Body of pancreas (tissue), 4 donors: ENCODE measurements at regions not wholly inside any gene's neighbourhood (a gene's known extent, or its start where the extent isn't known, plus 50 kb on each side); places are given as distances from the start of the nearest gene placed in this dataset.

Experiments
- ATAC-seq: fragments of 150-250 bp; one replicate; pipeline ENCODE4 v1.9.1; 2016
- DNase-seq, 4 donors: peaks; one replicate each; pipeline ENCODE4 v3.0.0-alpha.2; 2019
- H3K27ac ChIP-seq, 4 donors: fragments of 200-600 bp; sonication (generic); 1 replicate in 3 of 4; 2 replicates in 1 of 4; pipeline versions ENCODE4 v1.5.1 to v1.6.1; 2016 to 2019; ENCODE audit warnings: mild to moderate bottlenecking in 1 of 4, mixed read lengths in 1 of 4, moderate library complexity in 1 of 4
- H3K27me3 ChIP-seq, 2 donors: fragments of 200-600 bp; sonication (generic); one replicate each; pipeline ENCODE4 v1.6.0; 2016; ENCODE audit warnings: mild to moderate bottlenecking in 1 of 2
- H3K36me3 ChIP-seq, 2 donors: fragments of 200-600 bp; sonication (generic); replicated peaks in 1 of 2; 2 replicates each; pipeline ENCODE4 v1.5.1; 2016; ENCODE audit warnings: low read depth in 2 of 2; ENCODE audit not compliant: insufficient read depth in 1 of 2
- H3K4me1 ChIP-seq: fragments of 200-600 bp; sonication (generic); one replicate; pipeline ENCODE4 v1.6.0; 2016
- H3K4me3 ChIP-seq, 2 donors: fragments of 200-600 bp; sonication (generic); 1 replicate in 1 of 2; 2 replicates in 1 of 2; pipeline ENCODE4 v1.5.1; 2016 to 2019
- H3K9me3 ChIP-seq, 3 donors: fragments of 200-600 bp; sonication (generic); 1 replicate in 2 of 3; 2 replicates in 1 of 3; pipeline ENCODE4 v1.5.1; 2016
- POLR2A ChIP-seq, 3 donors: fragments of 450-650 bp; IDR thresholded peaks; one replicate each; pipeline ENCODE4 v1.6.1; 2016; ENCODE audit warnings: antibody characterized with exemption in 3 of 3, mild to moderate bottlenecking in 2 of 3
- WGBS, 2 donors: methylation state at CpG; one replicate each; pipeline ENCODE4 v1.1.5; 2017; 5-methylcytosine and 5-hydroxymethylcytosine counted together
- intact Hi-C: fragments of 100-400 bp; cut with DNase I; formaldehyde crosslinking; loops from one replicate; pipeline ENCODE4 v1.15.1; 2023
- TF ChIP-seq, protein P1 (sequence below), 7 experiments: fragments of 450-650 bp in 4 of 7; fragments of 200-600 bp in 3 of 7; sonication (generic) in 3 of 7; IDR thresholded peaks; one replicate each; pipeline ENCODE4 v1.5.1; 2016 to 2019; ENCODE audit warnings: antibody characterized with exemption in 7 of 7

DNA sequence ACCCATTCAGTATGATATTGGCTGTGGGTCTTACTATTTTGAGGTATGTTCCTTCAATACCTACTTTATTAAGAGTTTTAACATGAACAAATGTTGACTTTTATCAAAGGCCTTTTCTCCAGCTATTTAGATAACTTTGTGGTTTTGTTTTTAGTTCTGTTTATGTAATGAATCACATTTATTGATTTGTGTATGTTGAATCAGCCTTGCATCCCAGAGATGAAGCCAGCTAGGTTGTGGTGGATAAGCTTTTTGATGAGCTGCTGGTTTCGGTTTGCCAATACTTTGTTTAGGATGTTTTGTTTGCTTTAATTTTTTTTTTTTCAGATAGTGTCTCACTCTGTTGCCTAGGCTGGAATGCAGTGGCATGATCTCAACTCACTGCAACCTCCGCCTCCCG is 609.0 kb upstream of the COX7C start:
- Histone ChIP-seq H3K4me3 (no peak overlapping the region), H3K36me3 (no peaks in the 10 kb centered on the region), H3K9me3 (no peaks in the 10 kb centered on the region), H3K27me3 (no peaks in the 10 kb centered on the region), H3K4me1 (no peaks in the 10 kb centered on the region), H3K27ac (no peak overlapping the region)
- TF ChIP-seq, protein P1, sequence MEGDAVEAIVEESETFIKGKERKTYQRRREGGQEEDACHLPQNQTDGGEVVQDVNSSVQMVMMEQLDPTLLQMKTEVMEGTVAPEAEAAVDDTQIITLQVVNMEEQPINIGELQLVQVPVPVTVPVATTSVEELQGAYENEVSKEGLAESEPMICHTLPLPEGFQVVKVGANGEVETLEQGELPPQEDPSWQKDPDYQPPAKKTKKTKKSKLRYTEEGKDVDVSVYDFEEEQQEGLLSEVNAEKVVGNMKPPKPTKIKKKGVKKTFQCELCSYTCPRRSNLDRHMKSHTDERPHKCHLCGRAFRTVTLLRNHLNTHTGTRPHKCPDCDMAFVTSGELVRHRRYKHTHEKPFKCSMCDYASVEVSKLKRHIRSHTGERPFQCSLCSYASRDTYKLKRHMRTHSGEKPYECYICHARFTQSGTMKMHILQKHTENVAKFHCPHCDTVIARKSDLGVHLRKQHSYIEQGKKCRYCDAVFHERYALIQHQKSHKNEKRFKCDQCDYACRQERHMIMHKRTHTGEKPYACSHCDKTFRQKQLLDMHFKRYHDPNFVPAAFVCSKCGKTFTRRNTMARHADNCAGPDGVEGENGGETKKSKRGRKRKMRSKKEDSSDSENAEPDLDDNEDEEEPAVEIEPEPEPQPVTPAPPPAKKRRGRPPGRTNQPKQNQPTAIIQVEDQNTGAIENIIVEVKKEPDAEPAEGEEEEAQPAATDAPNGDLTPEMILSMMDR (IDR thresholded peaks at IDR 0.05) = no peak
- TF ChIP-seq POLR2A (IDR thresholded peaks at IDR 0.05) = no peak
- no peak for ATAC-seq
- intact Hi-C loops = no loop called here
- WGBS, 2 donors = 64 to 85% methylated on average over 3 of the region's 3 CpGs
- no peak for DNase-seq

DNA sequence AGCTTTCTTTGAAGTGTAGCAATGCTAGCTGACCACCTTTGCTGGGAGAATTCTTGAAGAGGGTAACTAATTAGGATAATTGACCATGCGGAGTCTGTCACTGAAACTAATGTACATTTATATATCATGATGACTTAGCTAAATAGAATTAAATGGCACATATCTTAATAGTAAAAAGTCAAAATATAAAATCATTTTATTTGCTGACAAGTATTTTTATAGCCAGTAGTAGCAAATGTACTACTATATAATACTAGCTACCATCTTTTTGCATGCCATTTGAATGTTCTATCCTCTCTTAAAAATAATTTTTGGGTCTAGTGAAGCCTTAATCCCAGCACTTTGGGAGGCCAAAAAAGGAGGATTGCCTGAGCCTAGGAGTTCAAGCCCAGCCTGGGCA is 605.8 kb upstream of the COX7C start:
- DNase-seq (no peak), ATAC-seq (no peak)
- Histone ChIP-seq H3K36me3 (no peaks in the 10 kb centered on the region), H3K27ac (no peak overlapping the region), H3K4me3 (no peak overlapping the region), H3K9me3 (no peaks in the 10 kb centered on the region), H3K4me1 (no peaks in the 10 kb centered on the region), H3K27me3 (no peaks in the 10 kb centered on the region)
- TF ChIP-seq, protein P1 (IDR thresholded peaks at IDR 0.05) = no peak
- no peak for TF ChIP-seq POLR2A (IDR thresholded peaks at IDR 0.05)
- 87 to 91% methylated on average over 1 of the region's 1 CpG for WGBS, 2 donors
- intact Hi-C loops = no loop called here

DNA sequence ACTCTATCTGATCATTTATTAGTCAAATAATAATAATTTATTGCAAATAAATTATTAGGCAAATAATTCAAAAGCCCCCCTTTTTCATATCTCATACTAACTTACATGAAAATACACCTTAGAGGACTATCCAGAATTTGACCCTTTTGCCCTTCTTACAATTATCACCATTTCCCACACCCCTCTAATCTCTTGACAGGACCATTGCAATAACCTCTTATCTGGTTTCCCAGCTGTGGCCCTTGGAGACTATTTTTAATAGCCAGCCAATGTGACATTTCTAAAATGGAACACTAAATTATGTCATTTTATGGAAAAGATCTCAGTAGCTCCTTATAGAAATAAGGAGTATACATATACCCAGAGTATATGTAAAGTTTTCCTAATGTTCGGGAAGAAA is 588.4 kb upstream of the COX7C start:
- no peaks in the 10 kb centered on the region for H3K36me3 ChIP-seq
- ATAC-seq = no peak
- H3K9me3 ChIP-seq = no peaks in the 10 kb centered on the region
- no peak overlapping the region for H3K4me3 ChIP-seq
- no peak for DNase-seq
- 61 to 75% methylated on average over 1 of the region's 1 CpG for WGBS, 2 donors
- H3K4me1 ChIP-seq = no peaks in the 10 kb centered on the region
- H3K27me3 ChIP-seq = no peaks in the 10 kb centered on the region
- intact Hi-C loops = no loop called here
- H3K27ac ChIP-seq = no peak overlapping the region
- TF ChIP-seq, protein P1 (IDR thresholded peaks at IDR 0.05) = no peak
- TF ChIP-seq POLR2A (IDR thresholded peaks at IDR 0.05) = no peak

DNA sequence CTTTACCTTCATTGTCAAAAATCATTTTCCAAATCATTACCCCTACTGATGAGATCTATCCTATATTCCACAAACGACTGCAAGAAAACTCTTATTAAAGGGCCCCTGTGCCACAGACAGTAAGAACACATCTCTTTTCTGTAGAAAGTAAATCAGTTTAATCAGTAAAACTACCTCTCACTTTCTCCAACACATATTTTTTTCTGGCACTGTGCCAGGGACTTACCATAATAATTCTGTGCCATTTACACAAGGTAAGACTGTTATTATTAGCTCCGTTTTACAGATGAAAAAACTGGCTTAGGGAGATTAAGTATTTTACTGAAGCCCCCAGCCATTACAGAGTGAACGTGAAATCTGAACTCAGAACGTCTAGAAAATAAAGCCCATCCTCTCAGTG is 587.0 kb upstream of the COX7C start:
- Histone ChIP-seq H3K4me1 (no peaks in the 10 kb centered on the region), H3K4me3 (no peak overlapping the region), H3K27ac (no peak overlapping the region), H3K27me3 (no peaks in the 10 kb centered on the region), H3K36me3 (no peaks in the 10 kb centered on the region), H3K9me3 (no peaks in the 10 kb centered on the region)
- WGBS, 2 donors = 56 to 57% methylated on average over 4 of the region's 4 CpGs
- intact Hi-C loops = no loop called here
- DNase-seq (no peak), ATAC-seq (no peak)
- no peak for TF ChIP-seq POLR2A (IDR thresholded peaks at IDR 0.05)
- TF ChIP-seq, protein P1 (IDR thresholded peaks at IDR 0.05) = no peak

- no peak overlapping the region for H3K27ac ChIP-seq
- H3K9me3 ChIP-seq = no peaks in the 10 kb centered on the region
- DNase-seq = no peak
- WGBS, 2 donors = 44 to 47% methylated on average over 3 of the region's 3 CpGs
- intact Hi-C loops = no loop called here
- no peaks in the 10 kb centered on the region for H3K4me1 ChIP-seq
- no peak overlapping the region for H3K4me3 ChIP-seq
- no peak for ATAC-seq
- no peak for TF ChIP-seq POLR2A (IDR thresholded peaks at IDR 0.05)
- TF ChIP-seq, protein P1 (IDR thresholded peaks at IDR 0.05) = no peak
- no peaks in the 10 kb centered on the region for H3K27me3 ChIP-seq
- H3K36me3 ChIP-seq = no peaks in the 10 kb centered on the region
Observed at GRCh38 chr5:86038566-86038965, 579.2 kb upstream of the COX7C start.
